SIG-M5 treated with dmso at 0.1 percent for 504 hours (cell line): ENCODE measurements at regions not wholly inside any gene's neighbourhood (a gene's known extent, or its start where the extent isn't known, plus 50 kb on each side); places are given as distances from the start of the nearest gene placed in this dataset.
"Not testable (repeated sequence)": the region's sequence is repeated elsewhere in the genome, so short reads cannot be mapped to it uniquely, and the experiment has no call there.

Source experiments
- DNase-seq: peaks from one replicate; lab custom pipeline; 2025; ENCODE audit not compliant: unreplicated experiment; lab: John Stamatoyannopoulos, UW

GRCh38 chr9:29188771-29189170, 1615.5 kb upstream of the C9orf72 start:
- DNase-seq: not testable (repeated sequence)

DNA sequence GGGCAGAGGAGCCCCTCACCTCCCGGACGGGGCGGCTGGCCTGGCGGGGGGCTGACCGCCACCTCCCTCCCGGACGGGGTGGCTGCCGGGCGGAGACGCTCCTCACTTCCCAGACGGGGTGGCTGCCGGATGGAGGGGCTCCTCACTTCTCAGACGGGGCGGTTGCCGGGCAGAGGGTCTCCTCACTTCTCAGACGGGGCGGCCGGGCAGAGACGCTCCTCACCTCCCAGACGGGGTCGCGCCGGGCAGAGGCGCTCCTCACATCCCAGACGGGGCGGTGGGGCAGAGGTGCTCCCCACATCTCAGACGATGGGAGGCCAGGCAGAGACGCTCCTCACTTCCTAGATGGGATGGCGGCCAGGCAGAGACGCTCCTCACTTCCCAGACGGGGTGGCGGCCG, 1615.9 kb upstream of the C9orf72 start:
- DNase-seq: not testable (repeated sequence)

GRCh38 chr9:29198861-29199260, 1625.6 kb upstream of the C9orf72 start:
- no peak for DNase-seq

DNA sequence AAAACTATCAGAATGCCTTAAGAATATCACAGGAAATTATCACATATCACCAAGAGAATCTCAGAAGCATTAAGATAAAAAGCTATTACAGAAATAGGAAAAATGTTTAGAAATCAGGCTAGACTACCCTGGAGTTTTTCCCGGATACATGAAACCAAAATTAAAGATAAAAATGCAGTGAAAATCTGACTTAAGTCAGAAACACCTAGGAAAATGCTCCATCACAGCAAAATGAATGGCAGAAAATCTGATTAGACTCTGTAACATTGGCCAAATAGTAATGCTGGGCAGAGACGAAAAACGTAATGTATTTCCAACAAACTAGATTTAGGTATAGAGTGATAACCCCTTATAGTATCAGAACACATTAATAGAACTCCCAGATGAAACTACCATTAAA, 1626.7 kb upstream of the C9orf72 start:
- DNase-seq: no peak

DNA sequence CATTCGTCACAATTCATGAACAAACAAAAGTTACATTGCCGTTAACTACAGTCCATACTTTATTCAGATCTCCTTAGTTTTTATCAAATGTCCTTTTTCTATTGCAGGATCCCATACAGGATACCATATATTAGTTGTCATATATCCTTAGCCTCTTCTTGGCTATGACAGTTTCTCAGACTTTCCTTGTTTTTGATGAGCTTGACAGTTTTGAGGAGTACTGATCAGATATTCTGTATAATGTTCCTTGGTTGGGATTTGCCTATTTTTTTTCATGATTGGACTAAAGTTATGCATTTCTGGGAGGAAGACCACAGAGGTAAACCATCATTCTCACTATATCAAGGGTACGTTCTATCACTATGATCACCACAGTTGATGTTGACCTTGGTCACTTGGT, 1627.4 kb upstream of the C9orf72 start:
- DNase-seq: no peak

GRCh38 chr9:29203244-29203930, 1630.1 kb upstream of the C9orf72 start:
- DNase-seq: no peak

GRCh38 chr9:29208670-29209069, 1635.4 kb upstream of the C9orf72 start:
- no peak for DNase-seq

- DNase-seq: no peak
Measured at GRCh38 chr9:29209748-29210291, 1636.5 kb upstream of the C9orf72 start.

DNA sequence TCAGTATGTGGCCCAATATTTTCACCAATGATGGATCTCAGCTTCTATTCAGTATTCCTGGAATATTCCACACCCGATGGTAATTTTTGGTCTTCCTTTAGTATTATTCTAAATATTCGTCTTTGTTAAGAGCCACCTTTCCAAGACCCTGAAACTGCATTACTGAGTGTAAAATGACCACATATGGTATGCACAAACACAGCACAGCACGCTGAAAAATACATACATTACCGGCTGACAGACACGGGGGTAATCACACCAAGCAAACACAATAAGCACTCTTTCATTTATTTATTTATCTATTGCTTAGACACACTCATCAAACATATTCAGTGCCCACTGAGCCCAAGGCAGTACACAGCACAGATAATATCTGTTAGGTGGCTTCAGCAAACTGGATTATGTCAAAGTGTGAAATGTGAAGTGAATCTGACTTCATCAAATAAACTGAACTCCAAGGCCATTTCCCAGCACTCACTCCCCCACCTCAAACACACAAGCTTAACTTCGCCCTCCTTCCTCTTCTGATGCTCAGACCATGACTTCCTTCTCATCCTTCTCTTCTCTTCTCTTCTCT, 1637.8 kb upstream of the C9orf72 start:
- DNase-seq: no peak

DNA sequence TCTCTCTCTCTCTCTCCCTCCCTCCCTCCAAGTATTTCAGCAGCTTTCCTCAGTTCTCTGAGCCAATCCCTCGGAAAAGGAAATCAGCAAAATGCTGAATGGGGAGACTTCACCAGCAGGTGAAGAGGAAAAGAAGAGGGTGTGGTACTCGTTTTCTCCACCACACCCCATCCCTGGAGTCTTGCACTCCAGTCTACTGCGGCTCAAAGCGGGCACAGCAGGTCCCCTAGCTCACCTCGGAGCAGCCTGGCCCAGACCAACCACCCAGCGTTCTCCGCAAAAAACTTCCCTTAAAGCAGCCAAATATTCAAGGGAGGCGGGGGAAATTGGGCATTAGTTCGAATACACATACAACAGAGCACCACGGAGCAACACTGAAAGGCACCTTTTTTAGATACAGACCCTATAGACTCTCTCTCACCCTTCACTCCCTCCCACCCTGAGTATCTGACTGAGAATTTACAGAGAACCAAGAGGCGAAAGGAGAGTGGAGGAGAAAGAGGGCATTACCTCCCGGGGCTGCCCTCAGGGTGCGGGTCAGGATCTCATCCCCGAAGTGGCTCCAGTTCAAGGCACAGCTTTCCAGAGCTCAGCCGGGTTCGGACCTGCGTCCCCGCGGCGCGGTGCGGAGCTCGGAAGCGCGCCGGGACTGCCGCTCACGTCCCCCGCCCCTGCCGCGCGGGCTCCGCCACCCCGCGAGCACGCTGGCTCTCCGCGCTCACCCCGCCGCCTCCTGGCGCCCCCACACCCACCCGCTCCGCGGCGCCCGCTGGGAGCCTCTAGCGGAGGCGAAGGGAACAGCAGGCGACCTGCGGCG, 1638.5 kb upstream of the C9orf72 start:
- no peak for DNase-seq

GRCh38 chr9:29212397-29213387, 1639.4 kb upstream of the C9orf72 start:
- DNase-seq: no peak

DNA sequence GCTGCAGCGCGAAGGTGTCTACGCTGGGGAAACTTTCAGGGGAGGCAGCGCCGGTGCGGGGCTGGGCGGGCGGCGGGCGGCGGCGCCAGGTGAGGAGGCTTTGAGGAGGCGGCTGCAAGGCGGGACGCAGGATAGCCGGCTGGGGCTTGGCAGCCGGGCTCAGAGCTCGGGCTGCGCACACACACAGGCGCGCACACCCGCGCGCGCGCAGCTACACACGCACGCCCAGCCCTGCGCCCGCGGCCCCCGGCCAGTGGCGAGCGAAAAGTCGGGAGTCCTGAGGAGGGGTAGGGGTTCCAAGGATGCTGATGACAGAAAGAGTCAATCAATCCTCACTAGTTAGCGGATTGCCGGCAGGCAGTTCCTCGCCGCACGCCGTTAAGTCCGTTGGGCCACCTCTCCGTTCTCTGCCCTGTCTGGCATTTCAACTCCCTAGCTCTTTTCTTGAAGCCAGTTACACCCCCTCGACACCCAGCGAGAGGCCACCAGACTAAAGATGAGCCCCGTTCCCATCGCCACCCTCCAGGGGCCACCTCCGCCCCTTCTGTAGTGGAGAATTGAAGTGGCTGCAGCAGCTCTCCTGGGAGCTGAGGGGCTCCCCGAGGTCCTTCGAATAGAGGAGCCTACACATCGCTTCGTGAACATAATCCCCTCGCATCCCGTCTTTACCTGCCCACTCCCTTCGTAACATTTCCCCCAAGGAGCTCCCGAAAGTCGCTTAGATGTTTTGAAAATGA, 1640.3 kb upstream of the C9orf72 start, which contains the start of gene LINGO2:
TSS of gene LINGO2 (minus strand) at position 185 of the 737 bp plus-strand sequence.
- no peak for DNase-seq

GRCh38 chr9:29214154-29214689, 1640.9 kb upstream of the C9orf72 start:
- DNase-seq: no peak

DNA sequence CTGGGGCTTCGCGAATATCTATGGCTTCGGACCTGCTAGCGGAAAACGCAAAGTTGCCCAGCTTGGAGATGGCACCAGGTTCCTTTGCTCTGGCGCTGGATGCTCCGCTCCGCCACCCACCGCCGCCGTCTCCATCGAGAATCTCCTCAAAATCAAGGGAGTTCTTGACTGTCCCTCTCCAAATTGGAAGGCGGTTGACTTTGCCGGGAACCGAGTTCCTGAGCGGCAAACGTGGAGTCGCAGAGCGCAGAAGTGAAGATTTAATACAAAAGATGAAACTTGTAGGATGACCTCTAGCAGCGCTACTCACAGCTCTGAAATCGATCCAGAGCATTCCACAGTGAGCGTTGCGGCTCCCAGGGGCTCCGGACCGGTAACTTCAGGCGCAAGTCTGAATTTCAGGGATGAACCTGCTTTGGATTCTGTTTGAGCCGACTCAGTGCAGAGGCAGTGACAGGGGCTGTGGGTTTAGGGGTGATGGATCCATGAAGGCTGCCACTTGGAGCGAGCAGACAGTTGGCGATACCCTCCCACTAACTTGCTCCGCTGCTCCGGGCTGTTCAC, 1641.5 kb upstream of the C9orf72 start:
- DNase-seq: no peak

GRCh38 chr9:29217966-29218365, 1644.7 kb upstream of the C9orf72 start:
- no peak for DNase-seq

DNA sequence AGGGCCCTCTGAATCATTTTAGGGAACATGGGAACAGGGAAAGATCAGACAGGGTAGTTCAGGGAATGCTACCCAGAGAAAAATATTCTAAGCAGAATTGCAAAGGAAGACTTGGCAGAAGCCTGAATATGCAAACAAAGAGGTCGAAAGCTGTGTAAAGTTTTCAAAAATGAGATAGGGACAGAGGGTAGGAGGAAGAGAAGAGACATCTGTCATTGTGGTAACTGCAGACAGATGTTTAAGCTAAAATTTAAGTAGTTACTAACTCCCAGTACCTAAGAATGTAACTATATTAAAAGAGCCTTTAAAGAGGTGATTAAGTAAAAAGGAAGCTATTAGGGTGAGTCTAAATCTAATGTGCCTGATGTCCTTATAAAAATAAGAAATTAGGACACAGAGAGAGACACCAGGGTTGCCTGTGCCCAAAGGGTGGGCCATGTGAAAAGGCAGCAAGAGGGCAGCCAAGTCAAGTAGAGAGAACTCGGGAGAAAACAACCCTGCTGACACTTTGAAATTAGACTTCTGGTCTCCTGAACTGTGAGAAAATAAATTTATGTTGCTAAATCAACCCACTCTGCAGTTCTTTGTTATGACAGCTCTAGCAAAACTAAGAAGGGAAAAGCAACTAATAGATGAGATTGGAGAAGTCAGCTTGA, 1647.4 kb upstream of the C9orf72 start:
- no peak for DNase-seq

GRCh38 chr9:29228558-29228957, 1655.3 kb upstream of the C9orf72 start:
- no peak for DNase-seq

- no peak for DNase-seq
Measured at GRCh38 chr9:29230931-29231330, 1657.7 kb upstream of the C9orf72 start.

GRCh38 chr9:29233193-29233592, 1659.9 kb upstream of the C9orf72 start:
- no peak for DNase-seq
